Spleen (tissue), 3 donors: ENCODE measurements at regions not wholly inside any gene's neighbourhood (a gene's known extent, or its start where the extent isn't known, plus 50 kb on each side); places are given as distances from the start of the nearest gene placed in this dataset.

Source experiments
- POLR2A ChIP-seq, 3 donors: fragments of 450-650 bp; IDR thresholded peaks; one replicate each; pipeline ENCODE4 v1.5.1; 2017; ENCODE audit warnings: antibody characterized with exemption in 3 of 3, mild to moderate bottlenecking in 1 of 3
- POLR2AphosphoS5 ChIP-seq, 3 donors: sonication (generic); formaldehyde crosslinking; IDR thresholded peaks; one replicate each; pipeline ENCODE4 v1.5.1; 2017; ENCODE audit warnings: antibody characterized with exemption in 3 of 3

DNA sequence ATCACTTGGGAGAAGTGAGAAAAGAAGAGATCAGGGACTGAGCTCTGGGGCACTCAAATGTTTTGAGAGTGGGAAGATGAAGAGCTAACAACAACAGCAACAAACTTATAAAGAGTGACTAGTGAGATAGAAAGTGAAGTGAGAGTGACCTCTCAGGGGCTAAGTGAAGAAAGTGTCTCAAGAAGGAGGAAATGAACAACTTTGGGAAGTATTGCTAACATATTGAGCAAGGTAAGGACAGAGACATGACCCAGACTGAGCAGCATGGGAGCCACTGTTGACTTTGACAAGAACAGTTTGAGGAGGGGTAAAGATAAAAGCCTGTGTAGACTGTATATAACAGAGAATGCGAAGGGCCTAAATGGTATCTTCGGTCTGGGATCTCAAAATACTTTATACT, 155.1 kb upstream of the BTG1 start:
- TF ChIP-seq POLR2AphosphoS5 (IDR thresholded peaks at IDR 0.05) (no peak), POLR2A (IDR thresholded peaks at IDR 0.05) (no peak)
